ENCODE measurements at regions not wholly inside any gene's neighbourhood (a gene's known extent, or its start where the extent isn't known, plus 50 kb on each side); places are given as distances from the start of the nearest gene placed in this dataset.

DNA sequence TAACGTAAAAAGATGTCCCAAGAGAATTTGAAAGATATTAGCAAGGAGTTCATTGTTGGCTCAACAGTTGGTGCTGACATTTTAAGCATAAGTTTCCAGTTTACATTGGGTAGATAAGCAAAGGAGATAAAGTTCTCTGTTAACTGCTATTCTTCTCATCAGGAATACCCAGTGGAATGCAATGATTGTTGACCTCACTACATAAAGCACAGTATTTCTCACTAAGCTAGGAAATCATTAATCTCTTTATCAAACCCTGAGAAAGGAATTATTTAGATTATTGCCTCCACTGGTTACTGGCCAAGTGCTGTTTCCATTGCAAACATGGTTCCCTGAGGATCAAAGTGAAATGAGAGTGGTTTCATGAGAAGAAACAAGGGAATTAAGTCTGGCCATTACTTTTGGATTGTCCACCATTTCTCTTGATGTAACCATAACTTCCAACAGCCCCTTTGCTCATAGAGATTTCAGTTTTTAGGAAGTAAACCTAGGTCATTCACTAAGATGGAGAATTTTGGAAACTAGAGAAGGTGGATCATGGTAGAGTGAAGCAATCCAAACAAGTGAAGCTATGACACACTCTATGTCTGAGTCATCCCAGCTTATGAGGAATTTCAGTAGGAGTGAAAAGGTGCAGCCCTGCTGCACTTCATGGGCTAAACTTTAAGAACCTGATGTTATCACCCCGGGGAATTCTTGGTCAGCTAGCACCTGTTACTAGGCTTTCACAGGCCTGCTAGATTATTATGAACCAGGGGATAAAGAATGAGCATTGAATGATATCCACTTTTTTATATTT lies 163.4 kb downstream of the AREG start:
- Histone ChIP-seq H3K4me3 (ENCODE audit: low read length) (no peak overlapping the region), H3K4me1 (ENCODE audit: insufficient read depth, low read length) (no peaks in the 10 kb centered on the region), H3K36me3 (ENCODE audit: insufficient read depth, low read length) (no peaks in the 10 kb centered on the region), H2AFZ (ENCODE audit: low read depth, low read length) (no peak overlapping the region), H3K27me3 (ENCODE audit: insufficient read depth, low read length) (no peaks in the 10 kb centered on the region), H3K9me3 (ENCODE audit: low read length) (no peaks in the 10 kb centered on the region)

DNA sequence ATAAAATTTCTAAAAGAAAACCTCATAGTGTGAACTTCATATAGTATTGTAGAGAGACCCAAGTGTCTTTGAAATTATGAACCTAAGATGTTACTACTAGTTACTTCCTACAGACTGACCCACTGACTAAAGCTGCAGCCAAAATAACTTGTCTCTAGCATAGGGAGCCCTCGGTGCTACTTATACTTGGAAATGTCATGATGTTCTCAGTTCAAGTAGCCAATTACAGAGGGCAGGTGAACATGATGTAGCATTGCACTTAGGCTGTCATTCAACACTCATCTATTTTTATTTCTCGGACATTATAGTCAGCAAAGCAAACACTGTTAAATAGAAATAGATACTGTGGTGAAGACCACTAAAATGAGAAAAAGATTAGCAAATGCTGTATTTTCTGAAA lies 165.6 kb downstream of the AREG start:
- no peaks in the 10 kb centered on the region for H3K36me3 ChIP-seq (ENCODE audit: insufficient read depth, low read length)
- no peaks in the 10 kb centered on the region for H3K4me1 ChIP-seq (ENCODE audit: insufficient read depth, low read length)
- no peaks in the 10 kb centered on the region for H3K9me3 ChIP-seq (ENCODE audit: low read length)
- no peak overlapping the region for H3K4me3 ChIP-seq (ENCODE audit: low read length)
- no peak overlapping the region for H2AFZ ChIP-seq (ENCODE audit: low read depth, low read length)
- H3K27me3 ChIP-seq (ENCODE audit: insufficient read depth, low read length) = no peaks in the 10 kb centered on the region

DNA sequence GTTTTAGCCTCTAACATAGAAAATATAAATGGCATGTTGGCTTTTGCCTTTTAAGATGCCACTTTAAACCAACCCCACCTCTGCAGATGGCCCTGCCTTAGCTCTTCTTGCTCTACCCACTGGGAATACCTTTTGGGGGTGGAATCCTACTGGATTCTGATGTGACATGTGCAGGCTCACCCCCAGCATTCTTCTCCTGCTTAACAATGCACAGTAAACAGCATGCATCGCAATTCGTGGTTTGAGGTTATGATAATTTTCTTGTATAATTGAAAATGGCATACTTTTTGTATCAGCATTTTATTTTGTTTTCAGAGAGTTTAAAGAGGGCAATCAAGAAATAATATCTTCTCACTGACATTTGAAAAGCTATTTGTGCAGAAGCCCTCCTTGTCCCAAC lies 167.9 kb downstream of the AREG start:
- no peaks in the 10 kb centered on the region for H3K9me3 ChIP-seq (ENCODE audit: low read length)
- no peak overlapping the region for H3K4me3 ChIP-seq (ENCODE audit: low read length)
- no peak overlapping the region for H2AFZ ChIP-seq (ENCODE audit: low read depth, low read length)
- no peaks in the 10 kb centered on the region for H3K36me3 ChIP-seq (ENCODE audit: insufficient read depth, low read length)
- H3K27me3 ChIP-seq (ENCODE audit: insufficient read depth, low read length) = no peaks in the 10 kb centered on the region
- H3K4me1 ChIP-seq (ENCODE audit: insufficient read depth, low read length) = no peaks in the 10 kb centered on the region

DNA sequence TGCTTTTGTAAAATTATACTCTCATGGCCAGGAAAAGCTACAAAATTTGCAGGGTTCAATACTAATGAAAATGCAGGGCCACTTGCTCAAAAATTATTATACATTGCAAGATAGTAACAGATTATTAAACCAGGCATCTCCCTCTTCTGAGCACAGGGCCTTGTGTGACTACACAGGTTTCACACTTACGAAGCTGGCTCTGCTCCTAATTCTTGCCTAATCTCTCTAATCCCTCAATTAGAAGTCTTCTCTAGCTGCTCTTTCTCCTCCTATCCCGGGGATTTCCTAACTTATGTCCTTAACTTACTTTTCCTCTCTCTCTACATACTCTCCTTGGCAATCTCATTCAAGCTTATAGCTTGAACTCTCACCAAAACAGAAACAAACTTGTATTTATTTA lies 168.3 kb downstream of the AREG start:
- no peak overlapping the region for H2AFZ ChIP-seq (ENCODE audit: low read depth, low read length)
- no peak overlapping the region for H3K4me3 ChIP-seq (ENCODE audit: low read length)
- H3K36me3 ChIP-seq (ENCODE audit: insufficient read depth, low read length) = no peaks in the 10 kb centered on the region
- no peaks in the 10 kb centered on the region for H3K9me3 ChIP-seq (ENCODE audit: low read length)
- H3K4me1 ChIP-seq (ENCODE audit: insufficient read depth, low read length) = no peaks in the 10 kb centered on the region
- no peaks in the 10 kb centered on the region for H3K27me3 ChIP-seq (ENCODE audit: insufficient read depth, low read length)

- Histone ChIP-seq H2AFZ (ENCODE audit: low read depth, low read length) (no peak overlapping the region), H3K9me3 (ENCODE audit: low read length) (no peaks in the 10 kb centered on the region), H3K4me3 (ENCODE audit: low read length) (no peak overlapping the region), H3K27me3 (ENCODE audit: insufficient read depth, low read length) (no peaks in the 10 kb centered on the region), H3K36me3 (ENCODE audit: insufficient read depth, low read length) (no peaks in the 10 kb centered on the region), H3K4me1 (ENCODE audit: insufficient read depth, low read length) (no peaks in the 10 kb centered on the region)
These were observed 170.5 kb downstream of the AREG start for GRCh38 chr4:74615411-74615810.

GRCh38 chr4:74618166-74618565 lies 173.2 kb downstream of the AREG start:
- Histone ChIP-seq H3K27me3 (ENCODE audit: insufficient read depth, low read length) (no peaks in the 10 kb centered on the region), H3K4me3 (ENCODE audit: low read length) (no peak overlapping the region), H3K9me3 (ENCODE audit: low read length) (no peaks in the 10 kb centered on the region), H2AFZ (ENCODE audit: low read depth, low read length) (no peak overlapping the region), H3K4me1 (ENCODE audit: insufficient read depth, low read length) (no peaks in the 10 kb centered on the region), H3K36me3 (ENCODE audit: insufficient read depth, low read length) (no peaks in the 10 kb centered on the region)

GRCh38 chr4:74618659-74619058 lies 173.7 kb downstream of the AREG start:
- H3K9me3 ChIP-seq (ENCODE audit: low read length) = no peaks in the 10 kb centered on the region
- no peak overlapping the region for H3K4me3 ChIP-seq (ENCODE audit: low read length)
- no peaks in the 10 kb centered on the region for H3K27me3 ChIP-seq (ENCODE audit: insufficient read depth, low read length)
- H3K4me1 ChIP-seq (ENCODE audit: insufficient read depth, low read length) = no peaks in the 10 kb centered on the region
- H3K36me3 ChIP-seq (ENCODE audit: insufficient read depth, low read length) = no peaks in the 10 kb centered on the region
- no peak overlapping the region for H2AFZ ChIP-seq (ENCODE audit: low read depth, low read length)

DNA sequence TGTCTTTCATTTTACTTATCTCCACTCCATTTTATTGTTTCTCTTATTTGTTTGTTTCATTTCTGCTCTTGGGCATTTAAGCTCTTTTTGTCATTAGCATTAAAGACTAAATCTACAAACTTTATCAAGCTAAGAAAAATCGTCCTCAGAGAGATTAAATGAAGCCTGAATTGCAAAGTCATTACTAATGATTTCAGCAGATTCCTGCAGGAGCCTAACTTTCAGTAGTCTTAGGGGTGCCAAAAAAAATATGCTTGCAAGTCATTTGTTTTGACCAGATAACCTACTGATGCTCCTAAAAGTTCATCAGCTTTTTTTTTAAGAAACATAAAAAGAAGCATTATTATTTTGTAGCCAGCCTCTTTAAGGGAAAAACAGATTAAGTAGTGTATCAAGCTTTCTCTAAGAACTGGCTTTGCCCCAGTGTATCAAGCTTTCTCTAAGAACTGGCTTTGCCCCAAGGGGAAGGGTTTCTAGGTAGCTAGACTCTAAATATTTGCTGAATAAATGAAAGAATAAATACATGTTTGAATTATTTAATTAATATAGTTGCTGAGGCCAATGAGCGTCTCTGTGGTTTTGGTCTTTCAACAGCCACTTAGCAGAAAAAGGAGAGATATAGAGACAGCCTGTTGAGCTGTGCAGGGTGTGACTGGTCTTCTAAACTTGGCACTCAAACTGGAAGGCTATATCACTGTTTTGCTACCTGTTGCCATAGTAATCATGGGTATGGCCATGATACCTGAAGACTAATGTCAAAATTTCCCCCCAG lies 174.2 kb downstream of the BTC start:
- Histone ChIP-seq H3K4me1 (ENCODE audit: insufficient read depth, low read length) (no peaks in the 10 kb centered on the region), H3K27me3 (ENCODE audit: insufficient read depth, low read length) (no peaks in the 10 kb centered on the region), H3K4me3 (ENCODE audit: low read length) (no peak overlapping the region), H3K36me3 (ENCODE audit: insufficient read depth, low read length) (no peaks in the 10 kb centered on the region), H2AFZ (ENCODE audit: low read depth, low read length) (no peak overlapping the region), H3K9me3 (ENCODE audit: low read length) (no peaks in the 10 kb centered on the region)

- H3K4me3 ChIP-seq (ENCODE audit: low read length) = no peak overlapping the region
- no peaks in the 10 kb centered on the region for H3K36me3 ChIP-seq (ENCODE audit: insufficient read depth, low read length)
- H3K4me1 ChIP-seq (ENCODE audit: insufficient read depth, low read length) = no peaks in the 10 kb centered on the region
- no peaks in the 10 kb centered on the region for H3K9me3 ChIP-seq (ENCODE audit: low read length)
- H3K27me3 ChIP-seq (ENCODE audit: insufficient read depth, low read length) = no peaks in the 10 kb centered on the region
- H2AFZ ChIP-seq (ENCODE audit: low read depth, low read length) = no peak overlapping the region
These were observed 172.7 kb downstream of the BTC start for GRCh38 chr4:74621616-74622015.

DNA sequence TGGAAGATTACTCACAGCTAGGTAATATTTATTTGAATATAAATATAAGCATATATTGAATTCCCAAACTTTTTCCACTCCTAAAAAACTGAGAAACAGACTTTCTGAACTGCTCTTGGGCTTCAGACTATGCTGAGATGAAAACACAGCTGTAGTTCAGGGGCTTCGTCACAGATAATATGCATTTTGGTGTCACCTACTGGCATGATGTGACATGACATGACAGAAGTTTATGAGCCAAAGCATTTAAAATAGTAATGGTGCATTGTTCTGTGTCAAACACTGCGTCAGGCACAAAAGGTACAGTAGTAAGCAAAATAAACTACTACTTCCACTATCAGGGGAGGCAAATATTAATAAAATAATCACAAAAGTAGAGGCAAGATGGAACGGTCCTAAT lies 171.3 kb downstream of the BTC start:
- Histone ChIP-seq H3K36me3 (ENCODE audit: insufficient read depth, low read length) (no peaks in the 10 kb centered on the region), H3K4me3 (ENCODE audit: low read length) (no peak overlapping the region), H3K9me3 (ENCODE audit: low read length) (no peaks in the 10 kb centered on the region), H3K27me3 (ENCODE audit: insufficient read depth, low read length) (no peaks in the 10 kb centered on the region), H2AFZ (ENCODE audit: low read depth, low read length) (no peak overlapping the region), H3K4me1 (ENCODE audit: insufficient read depth, low read length) (no peaks in the 10 kb centered on the region)

- no peak overlapping the region for H2AFZ ChIP-seq (ENCODE audit: low read depth, low read length)
- no peaks in the 10 kb centered on the region for H3K9me3 ChIP-seq (ENCODE audit: low read length)
- H3K27me3 ChIP-seq (ENCODE audit: insufficient read depth, low read length) = no peaks in the 10 kb centered on the region
- H3K4me3 ChIP-seq (ENCODE audit: low read length) = no peak overlapping the region
- H3K4me1 ChIP-seq (ENCODE audit: insufficient read depth, low read length) = no peaks in the 10 kb centered on the region
- H3K36me3 ChIP-seq (ENCODE audit: insufficient read depth, low read length) = no peaks in the 10 kb centered on the region
These were observed 169.8 kb downstream of the BTC start for GRCh38 chr4:74624351-74625151.

DNA sequence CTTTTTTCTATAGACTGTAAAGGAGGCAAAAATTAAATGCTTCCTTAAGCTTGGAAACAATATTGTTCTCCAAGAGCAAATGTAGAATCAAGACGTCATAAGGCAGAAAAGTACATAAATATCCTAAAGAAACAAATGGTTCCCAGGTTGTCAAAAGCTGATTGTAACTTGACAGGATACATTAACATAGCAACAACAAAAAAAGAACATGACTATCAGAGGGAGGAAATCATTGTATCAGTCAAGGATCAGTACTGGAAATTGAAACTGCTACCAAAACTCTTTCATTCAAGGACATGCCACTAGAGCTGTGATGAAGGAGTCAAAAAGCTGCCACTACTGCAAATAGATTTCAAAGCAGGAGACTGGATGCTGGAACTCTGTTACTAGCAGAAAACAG lies 168.3 kb downstream of the BTC start:
- no peaks in the 10 kb centered on the region for H3K27me3 ChIP-seq (ENCODE audit: insufficient read depth, low read length)
- no peaks in the 10 kb centered on the region for H3K36me3 ChIP-seq (ENCODE audit: insufficient read depth, low read length)
- no peaks in the 10 kb centered on the region for H3K9me3 ChIP-seq (ENCODE audit: low read length)
- H3K4me3 ChIP-seq (ENCODE audit: low read length) = no peak overlapping the region
- no peak overlapping the region for H2AFZ ChIP-seq (ENCODE audit: low read depth, low read length)
- no peaks in the 10 kb centered on the region for H3K4me1 ChIP-seq (ENCODE audit: insufficient read depth, low read length)

GRCh38 chr4:74627093-74627492 lies 167.2 kb downstream of the BTC start:
- H3K36me3 ChIP-seq (ENCODE audit: insufficient read depth, low read length) = no peaks in the 10 kb centered on the region
- H3K4me1 ChIP-seq (ENCODE audit: insufficient read depth, low read length) = no peaks in the 10 kb centered on the region
- H2AFZ ChIP-seq (ENCODE audit: low read depth, low read length) = no peak overlapping the region
- H3K9me3 ChIP-seq (ENCODE audit: low read length) = no peaks in the 10 kb centered on the region
- no peaks in the 10 kb centered on the region for H3K27me3 ChIP-seq (ENCODE audit: insufficient read depth, low read length)
- H3K4me3 ChIP-seq (ENCODE audit: low read length) = no peak overlapping the region

Measured in neuron (in vitro differentiated cells).